ENCODE measurements at regions not wholly inside any gene's neighbourhood (a gene's known extent, or its start where the extent isn't known, plus 50 kb on each side); places are given as distances from the start of the nearest gene placed in this dataset.

DNA sequence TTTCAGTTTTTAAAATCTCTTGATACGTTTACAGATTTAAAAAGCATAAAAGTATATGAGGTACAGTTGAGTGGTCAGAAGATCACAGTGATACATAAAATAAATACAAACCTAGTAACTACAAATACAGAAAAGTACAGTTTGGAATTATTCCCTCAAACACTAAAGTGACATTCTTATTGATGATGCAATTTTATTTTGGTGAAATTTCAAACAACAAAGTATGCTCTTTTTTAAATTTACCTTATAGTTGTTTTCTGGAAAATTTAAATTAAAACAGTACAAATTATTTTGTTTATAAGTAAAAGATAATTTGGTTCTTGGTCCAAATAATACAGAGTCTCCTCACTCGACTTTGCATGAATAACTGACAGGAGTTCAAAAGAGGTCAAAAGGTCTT lies 1305.1 kb upstream of the GJE1 start:
- TF ChIP-seq, protein P1, sequence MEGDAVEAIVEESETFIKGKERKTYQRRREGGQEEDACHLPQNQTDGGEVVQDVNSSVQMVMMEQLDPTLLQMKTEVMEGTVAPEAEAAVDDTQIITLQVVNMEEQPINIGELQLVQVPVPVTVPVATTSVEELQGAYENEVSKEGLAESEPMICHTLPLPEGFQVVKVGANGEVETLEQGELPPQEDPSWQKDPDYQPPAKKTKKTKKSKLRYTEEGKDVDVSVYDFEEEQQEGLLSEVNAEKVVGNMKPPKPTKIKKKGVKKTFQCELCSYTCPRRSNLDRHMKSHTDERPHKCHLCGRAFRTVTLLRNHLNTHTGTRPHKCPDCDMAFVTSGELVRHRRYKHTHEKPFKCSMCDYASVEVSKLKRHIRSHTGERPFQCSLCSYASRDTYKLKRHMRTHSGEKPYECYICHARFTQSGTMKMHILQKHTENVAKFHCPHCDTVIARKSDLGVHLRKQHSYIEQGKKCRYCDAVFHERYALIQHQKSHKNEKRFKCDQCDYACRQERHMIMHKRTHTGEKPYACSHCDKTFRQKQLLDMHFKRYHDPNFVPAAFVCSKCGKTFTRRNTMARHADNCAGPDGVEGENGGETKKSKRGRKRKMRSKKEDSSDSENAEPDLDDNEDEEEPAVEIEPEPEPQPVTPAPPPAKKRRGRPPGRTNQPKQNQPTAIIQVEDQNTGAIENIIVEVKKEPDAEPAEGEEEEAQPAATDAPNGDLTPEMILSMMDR (IDR thresholded peaks at IDR 0.05; ENCODE audit: poor library complexity), result no peak
- no peak for TF ChIP-seq EZH2phosphoT487 (IDR thresholded peaks at IDR 0.05; ENCODE audit: low read depth, severe bottlenecking, unreplicated experiment)

All from hepatocyte (in vitro differentiated cells).